ENCODE measurements at regions not wholly inside any gene's neighbourhood (a gene's known extent, or its start where the extent isn't known, plus 50 kb on each side); places are given as distances from the start of the nearest gene placed in this dataset.

GRCh38 chr3:106191211-106191610, 322.4 kb upstream of the CBLB start:
- H3K27ac Mint-ChIP-seq, result no peak overlapping the region
- no peaks in the 10 kb centered on the region for H3K27me3 ChIP-seq (ENCODE audit: control insufficient read depth, insufficient read depth, low read length)

GRCh38 chr3:106191913-106192312, 323.1 kb upstream of the CBLB start:
- Mint-ChIP-seq H3K27me3 (no peaks in the 10 kb centered on the region), H3K4me3 (no peak overlapping the region), H3K27ac (no peak overlapping the region), H3K9me3 (peaks cover 0 to 5% (median 1%) of the 10 kb centered on the region in 7 donors), H3K4me1 (peaks cover 0 to 5% (median 4%) of the 10 kb centered on the region in 4 donors), H3K36me3 (no peaks in the 10 kb centered on the region)
- DNase-seq (no peak), ATAC-seq (ENCODE audit: low read depth in 2 of 2) (no peak)
- no peaks in the 10 kb centered on the region for H3K9me3 ChIP-seq (ENCODE audit: control insufficient read depth in 2 of 2, low read length in 2 of 2)
- no peaks in the 10 kb centered on the region for H3K36me3 ChIP-seq (ENCODE audit: control insufficient read depth, insufficient read depth, low read length)
- no peaks in the 10 kb centered on the region for H3K4me1 ChIP-seq (ENCODE audit: control insufficient read depth, insufficient read depth, low read length, poor library complexity, severe bottlenecking)
- H3K27me3 ChIP-seq (ENCODE audit: control insufficient read depth, insufficient read depth, low read length), result no peaks in the 10 kb centered on the region
- H3K4me3 ChIP-seq (ENCODE audit: low read depth, low read length), result no peak overlapping the region
- no peak overlapping the region for H3K27ac ChIP-seq (ENCODE audit: insufficient read depth, low read length, poor library complexity, severe bottlenecking)

More at GRCh38 chr3:106191211-106191610, 322.4 kb upstream of the CBLB start:
- peaks cover under 1 to 5% (median 4%) of the 10 kb centered on the region in 4 donors for H3K4me1 Mint-ChIP-seq
- H3K36me3 ChIP-seq (ENCODE audit: control insufficient read depth, insufficient read depth, low read length), result no peaks in the 10 kb centered on the region
- peaks cover 0 to 2% (median 0%) of the 10 kb centered on the region in 7 donors for H3K9me3 Mint-ChIP-seq
- ATAC-seq (ENCODE audit: low read depth in 2 of 2), result no peak
- no peaks in the 10 kb centered on the region for H3K4me1 ChIP-seq (ENCODE audit: control insufficient read depth, insufficient read depth, low read length, poor library complexity, severe bottlenecking)
- H3K27me3 Mint-ChIP-seq, result no peaks in the 10 kb centered on the region
- H3K36me3 Mint-ChIP-seq, result no peaks in the 10 kb centered on the region
- H3K4me3 ChIP-seq (ENCODE audit: low read depth, low read length), result no peak overlapping the region
- no peak overlapping the region for H3K4me3 Mint-ChIP-seq
- no peaks in the 10 kb centered on the region for H3K9me3 ChIP-seq (ENCODE audit: control insufficient read depth in 2 of 2, low read length in 2 of 2)
- no peak overlapping the region for H3K27ac ChIP-seq (ENCODE audit: insufficient read depth, low read length, poor library complexity, severe bottlenecking)
- DNase-seq, result no peak

DNA sequence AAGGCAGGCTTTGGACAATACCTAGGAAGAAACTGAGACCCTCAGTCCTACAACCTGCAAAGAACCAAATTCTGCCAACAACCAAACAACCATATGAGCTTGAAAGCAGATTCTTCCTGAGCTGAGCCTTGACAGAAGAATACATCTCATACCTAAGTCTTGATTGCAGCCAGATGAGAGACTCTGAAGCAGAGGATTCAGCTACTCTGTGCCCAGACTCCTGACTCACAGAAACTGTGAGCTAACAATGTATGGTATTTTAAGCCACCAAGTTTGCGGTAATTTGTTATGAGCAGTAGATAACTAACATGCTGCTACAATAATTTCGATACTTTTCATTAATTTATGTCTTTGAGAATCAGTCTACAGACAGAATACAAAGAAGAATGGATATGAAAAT, 325.1 kb upstream of the CBLB start:
- Mint-ChIP-seq H3K27me3 (no peaks in the 10 kb centered on the region), H3K27ac (no peak overlapping the region), H3K36me3 (no peaks in the 10 kb centered on the region), H3K4me1 (peaks cover 6 to 12% (median 10%) of the 10 kb centered on the region in 4 donors), H3K9me3 (peaks cover 0 to 5% (median 1%) of the 10 kb centered on the region in 7 donors), H3K4me3 (no peak overlapping the region)
- H3K36me3 ChIP-seq (ENCODE audit: control insufficient read depth, insufficient read depth, low read length), result no peaks in the 10 kb centered on the region
- H3K27ac ChIP-seq (ENCODE audit: insufficient read depth, low read length, poor library complexity, severe bottlenecking), result no peak overlapping the region
- DNase-seq (no peak), ATAC-seq (ENCODE audit: low read depth in 2 of 2) (no peak)
- no peaks in the 10 kb centered on the region for H3K4me1 ChIP-seq (ENCODE audit: control insufficient read depth, insufficient read depth, low read length, poor library complexity, severe bottlenecking)
- no peak overlapping the region for H3K4me3 ChIP-seq (ENCODE audit: low read depth, low read length)
- no peaks in the 10 kb centered on the region for H3K9me3 ChIP-seq (ENCODE audit: control insufficient read depth in 2 of 2, low read length in 2 of 2)
- H3K27me3 ChIP-seq (ENCODE audit: control insufficient read depth, insufficient read depth, low read length), result no peaks in the 10 kb centered on the region

DNA sequence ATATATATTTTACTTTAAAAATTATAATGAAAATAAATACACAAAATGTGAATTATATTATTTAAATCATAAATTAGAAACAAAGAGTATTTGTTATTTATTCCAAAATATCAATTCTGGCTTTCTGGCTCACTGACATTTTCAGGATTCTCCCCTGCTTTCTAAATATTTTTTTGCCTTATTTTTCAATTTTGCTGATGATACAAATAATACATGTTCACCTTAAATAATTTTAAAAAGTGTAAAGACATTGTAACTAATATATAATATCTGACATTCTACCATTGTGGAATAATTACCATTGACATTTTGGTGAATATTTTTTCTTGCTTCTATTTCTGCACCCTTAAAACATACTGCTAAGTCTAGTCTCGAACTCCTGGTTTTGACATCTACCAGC, 325.9 kb upstream of the CBLB start:
- DNase-seq, result no peak
- H3K36me3 Mint-ChIP-seq, result no peaks in the 10 kb centered on the region
- no peaks in the 10 kb centered on the region for H3K27me3 ChIP-seq (ENCODE audit: control insufficient read depth, insufficient read depth, low read length)
- no peak overlapping the region for H3K27ac ChIP-seq (ENCODE audit: insufficient read depth, low read length, poor library complexity, severe bottlenecking)
- no peak overlapping the region for H3K4me3 Mint-ChIP-seq
- peaks cover 6 to 12% (median 10%) of the 10 kb centered on the region in 4 donors for H3K4me1 Mint-ChIP-seq
- H3K9me3 ChIP-seq (ENCODE audit: control insufficient read depth in 2 of 2, low read length in 2 of 2), result no peaks in the 10 kb centered on the region
- H3K36me3 ChIP-seq (ENCODE audit: control insufficient read depth, insufficient read depth, low read length), result no peaks in the 10 kb centered on the region
- no peak overlapping the region for H3K4me3 ChIP-seq (ENCODE audit: low read depth, low read length)
- ATAC-seq (ENCODE audit: low read depth in 2 of 2), result no peak
- H3K4me1 ChIP-seq (ENCODE audit: control insufficient read depth, insufficient read depth, low read length, poor library complexity, severe bottlenecking), result no peaks in the 10 kb centered on the region
- H3K27me3 Mint-ChIP-seq, result no peaks in the 10 kb centered on the region
- no peak overlapping the region for H3K27ac Mint-ChIP-seq
- peaks cover 0 to 5% (median 1%) of the 10 kb centered on the region in 7 donors for H3K9me3 Mint-ChIP-seq

DNA sequence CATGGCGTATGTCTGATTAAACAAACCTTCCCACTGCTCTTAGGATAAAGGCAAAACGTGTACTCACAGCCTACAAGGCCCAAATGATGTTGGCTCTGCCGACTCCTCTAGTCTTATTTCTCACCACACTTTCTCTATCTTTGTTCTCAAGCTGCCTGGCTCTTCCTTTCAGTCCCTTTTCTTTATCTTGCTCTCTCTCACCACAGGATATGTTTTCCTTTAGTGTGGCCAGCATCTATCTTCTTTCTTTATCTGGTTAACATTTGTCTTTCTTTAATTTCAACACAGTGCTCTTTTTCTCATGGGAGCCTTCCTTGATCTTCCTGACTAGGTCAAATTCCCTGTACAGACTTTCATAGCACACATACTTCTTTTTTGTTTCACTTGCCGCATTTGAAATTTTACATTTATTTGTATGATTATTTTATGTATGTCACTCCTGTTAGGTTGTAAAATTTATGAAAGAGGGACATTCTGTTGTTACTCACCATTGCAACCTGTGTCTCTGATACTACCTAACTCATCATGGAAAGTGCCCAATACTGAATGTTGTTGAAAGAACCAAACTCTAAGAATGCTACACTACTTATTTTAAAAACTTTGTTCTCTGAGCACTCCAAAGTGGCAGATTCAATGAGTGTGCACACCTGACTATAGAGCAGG, 328.9 kb upstream of the CBLB start:
- Histone ChIP-seq H3K27ac (ENCODE audit: insufficient read depth, low read length, poor library complexity, severe bottlenecking) (no peak overlapping the region), H3K27me3 (ENCODE audit: control insufficient read depth, insufficient read depth, low read length) (no peaks in the 10 kb centered on the region), H3K9me3 (ENCODE audit: control insufficient read depth in 2 of 2, low read length in 2 of 2) (no peaks in the 10 kb centered on the region), H3K4me3 (ENCODE audit: low read depth, low read length) (no peak overlapping the region), H3K4me1 (ENCODE audit: control insufficient read depth, insufficient read depth, low read length, poor library complexity, severe bottlenecking) (no peaks in the 10 kb centered on the region), H3K36me3 (ENCODE audit: control insufficient read depth, insufficient read depth, low read length) (no peaks in the 10 kb centered on the region)
- H3K27ac Mint-ChIP-seq, result peak overlapping the region in 1 of 3 donors; percentile 5
- H3K4me1 Mint-ChIP-seq, result peaks cover 6 to 13% (median 9%) of the 10 kb centered on the region in 4 donors
- no peaks in the 10 kb centered on the region for H3K36me3 Mint-ChIP-seq
- peaks cover 0 to 5% (median 1%) of the 10 kb centered on the region in 7 donors for H3K9me3 Mint-ChIP-seq
- DNase-seq, result no peak
- ATAC-seq (ENCODE audit: low read depth in 2 of 2), result no peak
- no peaks in the 10 kb centered on the region for H3K27me3 Mint-ChIP-seq
- no peak overlapping the region for H3K4me3 Mint-ChIP-seq

DNA sequence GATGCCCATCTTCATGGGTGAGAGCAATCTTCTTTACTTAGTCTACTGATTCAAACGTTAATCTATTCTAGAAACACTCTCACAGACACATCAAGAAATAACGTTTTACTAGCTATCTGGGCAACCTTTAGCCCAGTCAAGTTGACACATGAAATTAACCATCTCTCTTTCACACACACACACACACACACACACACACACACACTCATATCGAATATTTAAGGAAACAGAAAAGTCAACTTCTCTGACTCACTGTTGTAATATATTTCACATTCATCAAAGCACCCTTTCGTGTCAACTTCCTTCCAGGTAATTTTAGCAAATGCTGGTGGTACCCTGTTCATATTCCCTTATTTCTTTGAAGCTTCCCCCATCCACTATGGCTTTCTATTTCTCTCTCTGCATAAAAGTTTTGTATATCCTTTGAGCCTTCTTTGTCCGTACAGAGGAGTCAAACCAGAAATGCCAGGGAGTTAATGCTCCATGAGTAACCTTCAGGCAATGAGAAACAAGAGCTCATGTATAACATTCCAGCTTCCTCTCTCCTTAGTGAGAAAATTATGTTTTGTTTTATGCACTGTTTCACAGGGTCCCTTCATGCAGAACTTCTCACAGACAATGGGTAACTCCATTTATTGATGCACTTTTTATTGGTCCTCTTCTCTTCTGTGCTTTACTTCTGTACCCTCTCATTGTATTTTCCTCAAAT, 335.5 kb upstream of the CBLB start:
- peak overlapping the region in 1 of 3 donors; percentile 17 for H3K27ac Mint-ChIP-seq
- peaks cover 3% of the 10 kb centered on the region for H3K36me3 Mint-ChIP-seq
- no peaks in the 10 kb centered on the region for H3K27me3 ChIP-seq (ENCODE audit: control insufficient read depth, insufficient read depth, low read length)
- ATAC-seq (ENCODE audit: low read depth in 2 of 2), result no peak
- H3K4me3 ChIP-seq (ENCODE audit: low read depth, low read length), result no peak overlapping the region
- H3K4me1 Mint-ChIP-seq, result peaks cover 18 to 41% (median 29%) of the 10 kb centered on the region in 4 donors
- no peaks in the 10 kb centered on the region for H3K27me3 Mint-ChIP-seq
- H3K27ac ChIP-seq (ENCODE audit: insufficient read depth, low read length, poor library complexity, severe bottlenecking), result no peak overlapping the region
- no peaks in the 10 kb centered on the region for H3K36me3 ChIP-seq (ENCODE audit: control insufficient read depth, insufficient read depth, low read length)
- peaks cover 0 to 4% (median 1%) of the 10 kb centered on the region in 7 donors for H3K9me3 Mint-ChIP-seq
- H3K9me3 ChIP-seq (ENCODE audit: control insufficient read depth in 2 of 2, low read length in 2 of 2), result no peaks in the 10 kb centered on the region
- DNase-seq, result no peak
- H3K4me3 Mint-ChIP-seq, result no peak overlapping the region
- H3K4me1 ChIP-seq (ENCODE audit: control insufficient read depth, insufficient read depth, low read length, poor library complexity, severe bottlenecking), result peaks cover 16% of the 10 kb centered on the region

GRCh38 chr3:106206146-106206545, 337.3 kb upstream of the CBLB start:
- Mint-ChIP-seq H3K27ac (peak overlapping the region; percentile 60 to 80 (median 68)), H3K4me1 (peaks cover 22 to 43% (median 34%) of the 10 kb centered on the region in 4 donors), H3K4me3 (peak overlapping the region; percentile 10 to 79 (median 47)), H3K9me3 (peaks cover 0 to 4% (median 1%) of the 10 kb centered on the region in 7 donors), H3K27me3 (no peaks in the 10 kb centered on the region), H3K36me3 (peaks cover 3% of the 10 kb centered on the region)
- H3K9me3 ChIP-seq (ENCODE audit: control insufficient read depth in 2 of 2, low read length in 2 of 2), result no peaks in the 10 kb centered on the region
- DNase-seq (peak in 2 of 3 donors; percentile 20 to 77), ATAC-seq (ENCODE audit: low read depth in 2 of 2) (peak; percentile 74 to 75)
- peaks cover 16% of the 10 kb centered on the region for H3K4me1 ChIP-seq (ENCODE audit: control insufficient read depth, insufficient read depth, low read length, poor library complexity, severe bottlenecking)
- no peaks in the 10 kb centered on the region for H3K36me3 ChIP-seq (ENCODE audit: control insufficient read depth, insufficient read depth, low read length)
- peak overlapping the region; percentile 63 for H3K27ac ChIP-seq (ENCODE audit: insufficient read depth, low read length, poor library complexity, severe bottlenecking)
- no peaks in the 10 kb centered on the region for H3K27me3 ChIP-seq (ENCODE audit: control insufficient read depth, insufficient read depth, low read length)
- H3K4me3 ChIP-seq (ENCODE audit: low read depth, low read length), result peak overlapping the region; percentile 79
